NCI-H187 treated with DMSO at 0.1 percent for 48 hours (cell line): ENCODE measurements at regions not wholly inside any gene's neighbourhood (a gene's known extent, or its start where the extent isn't known, plus 50 kb on each side); places are given as distances from the start of the nearest gene placed in this dataset.
"Not testable (repeated sequence)": the region's sequence is repeated elsewhere in the genome, so short reads cannot be mapped to it uniquely, and the experiment has no call there.

Experiments
- DNase-seq: peaks from one replicate; lab custom pipeline; 2025; lab: John Stamatoyannopoulos, UW

GRCh38 chr13:38415233-38415632 lies 65.6 kb downstream of the UFM1 start:
- DNase-seq = no peak

- DNase-seq = no peak
These were observed 67.6 kb downstream of the UFM1 start for GRCh38 chr13:38417241-38417640.

- no peak for DNase-seq
These were observed 68.1 kb downstream of the UFM1 start for GRCh38 chr13:38417727-38418126.

GRCh38 chr13:38418286-38418685 lies 68.6 kb downstream of the UFM1 start:
- no peak for DNase-seq

- DNase-seq = no peak
These were observed 69.7 kb downstream of the UFM1 start for GRCh38 chr13:38419312-38419873.

GRCh38 chr13:38421590-38422560 lies 72.2 kb downstream of the UFM1 start:
- DNase-seq = no peak

- no peak for DNase-seq
These were observed 80.3 kb downstream of the UFM1 start for GRCh38 chr13:38429916-38430315.

GRCh38 chr13:38430796-38431195 lies 81.1 kb downstream of the UFM1 start:
- DNase-seq = no peak

GRCh38 chr13:38440666-38441065 lies 91.0 kb downstream of the UFM1 start:
- DNase-seq = no peak

- no peak for DNase-seq
These were observed 95.3 kb downstream of the UFM1 start for GRCh38 chr13:38444904-38445303.

- no peak for DNase-seq
These were observed 103.0 kb downstream of the UFM1 start for GRCh38 chr13:38452656-38453055.

GRCh38 chr13:38462605-38463004 lies 113.0 kb downstream of the UFM1 start:
- DNase-seq = no peak

- no peak for DNase-seq
These were observed 113.4 kb downstream of the UFM1 start for GRCh38 chr13:38463048-38463447.

- DNase-seq = not testable (repeated sequence)
These were observed 122.8 kb downstream of the UFM1 start for GRCh38 chr13:38472411-38472810.

- DNase-seq = no peak
These were observed 123.7 kb downstream of the UFM1 start for GRCh38 chr13:38473305-38473704.

- DNase-seq = no peak
These were observed 128.0 kb downstream of the UFM1 start for GRCh38 chr13:38477676-38478075.

GRCh38 chr13:38483623-38484022 lies 134.0 kb downstream of the UFM1 start:
- no peak for DNase-seq

GRCh38 chr13:38490657-38491056 lies 141.0 kb downstream of the UFM1 start:
- no peak for DNase-seq

GRCh38 chr13:38494445-38494844 lies 144.8 kb downstream of the UFM1 start:
- no peak for DNase-seq

GRCh38 chr13:38496917-38497316 lies 147.3 kb downstream of the UFM1 start:
- DNase-seq = no peak

GRCh38 chr13:38498271-38498670 lies 148.6 kb downstream of the UFM1 start:
- DNase-seq = no peak

- no peak for DNase-seq
These were observed 164.9 kb downstream of the UFM1 start for GRCh38 chr13:38514575-38514974.

GRCh38 chr13:38518328-38518727 lies 168.5 kb upstream of the FREM2 start:
- DNase-seq = no peak
